ENCODE measurements at regions not wholly inside any gene's neighbourhood (a gene's known extent, or its start where the extent isn't known, plus 50 kb on each side); places are given as distances from the start of the nearest gene placed in this dataset.

DNA sequence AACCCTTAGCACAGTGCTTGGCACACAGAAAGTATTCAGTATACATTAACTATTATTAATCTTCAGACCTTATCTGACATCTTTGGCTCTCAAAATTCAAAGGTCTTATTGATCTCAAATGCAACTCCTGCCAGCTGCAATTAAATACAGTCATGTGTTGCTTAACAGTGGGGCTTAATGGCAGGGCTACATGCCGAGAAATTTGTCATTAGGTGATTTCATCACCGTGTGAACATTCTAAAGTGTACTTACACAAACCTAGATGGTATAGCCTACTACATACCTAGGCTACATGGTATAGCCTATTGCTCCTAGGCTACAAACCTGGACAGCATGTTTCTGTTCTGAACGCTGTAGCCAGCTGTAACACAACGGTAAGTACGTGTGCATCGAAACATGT, 156.3 kb upstream of the TMCC3 start:
- TF ChIP-seq, protein P1, sequence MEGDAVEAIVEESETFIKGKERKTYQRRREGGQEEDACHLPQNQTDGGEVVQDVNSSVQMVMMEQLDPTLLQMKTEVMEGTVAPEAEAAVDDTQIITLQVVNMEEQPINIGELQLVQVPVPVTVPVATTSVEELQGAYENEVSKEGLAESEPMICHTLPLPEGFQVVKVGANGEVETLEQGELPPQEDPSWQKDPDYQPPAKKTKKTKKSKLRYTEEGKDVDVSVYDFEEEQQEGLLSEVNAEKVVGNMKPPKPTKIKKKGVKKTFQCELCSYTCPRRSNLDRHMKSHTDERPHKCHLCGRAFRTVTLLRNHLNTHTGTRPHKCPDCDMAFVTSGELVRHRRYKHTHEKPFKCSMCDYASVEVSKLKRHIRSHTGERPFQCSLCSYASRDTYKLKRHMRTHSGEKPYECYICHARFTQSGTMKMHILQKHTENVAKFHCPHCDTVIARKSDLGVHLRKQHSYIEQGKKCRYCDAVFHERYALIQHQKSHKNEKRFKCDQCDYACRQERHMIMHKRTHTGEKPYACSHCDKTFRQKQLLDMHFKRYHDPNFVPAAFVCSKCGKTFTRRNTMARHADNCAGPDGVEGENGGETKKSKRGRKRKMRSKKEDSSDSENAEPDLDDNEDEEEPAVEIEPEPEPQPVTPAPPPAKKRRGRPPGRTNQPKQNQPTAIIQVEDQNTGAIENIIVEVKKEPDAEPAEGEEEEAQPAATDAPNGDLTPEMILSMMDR (IDR thresholded peaks at IDR 0.05), result no peak
- TF ChIP-seq POLR2AphosphoS5 (IDR thresholded peaks at IDR 0.05; ENCODE audit: insufficient read depth in 1 of 2, low read depth in 1 of 2), result no peak
- no peak for TF ChIP-seq POLR2A (IDR thresholded peaks at IDR 0.05)
